ENCODE measurements at regions not wholly inside any gene's neighbourhood (a gene's known extent, or its start where the extent isn't known, plus 50 kb on each side); places are given as distances from the start of the nearest gene placed in this dataset.
"Not testable (repeated sequence)": the region's sequence is repeated elsewhere in the genome, so short reads cannot be mapped to it uniquely, and the experiment has no call there.

GRCh38 chr19:28594737-28595136, 618.2 kb downstream of the UQCRFS1 start:
- no peaks in the 10 kb centered on the region for H3K27me3 ChIP-seq (ENCODE audit: insufficient read depth in 3 of 3, low read length in 2 of 3)
- H3K27ac ChIP-seq = no peak overlapping the region
- ATAC-seq = no peak
- DNase-seq = no peak
- no peaks in the 10 kb centered on the region for H3K36me3 ChIP-seq (ENCODE audit: insufficient read depth in 1 of 2, low read depth in 1 of 2)
- WGBS, 3 donors = 81 to 89% (median 88%) methylated on average over 2 of the region's 2 CpGs
- H3K4me1 ChIP-seq = no peaks in the 10 kb centered on the region
- TF ChIP-seq CTCF (IDR thresholded peaks at IDR 0.05) = no peak
- intact Hi-C loops (cut with DNase I) = no loop called here
- H3K9me3 ChIP-seq = no peaks in the 10 kb centered on the region
- no peak overlapping the region for H3K4me3 ChIP-seq

- H3K27me3 ChIP-seq (ENCODE audit: insufficient read depth in 3 of 3, low read length in 2 of 3); H3K4me3 ChIP-seq; DNase-seq; H3K27ac ChIP-seq; intact Hi-C loops (cut with DNase I); ATAC-seq; H3K36me3 ChIP-seq (ENCODE audit: insufficient read depth in 1 of 2, low read depth in 1 of 2); H3K4me1 ChIP-seq; H3K9me3 ChIP-seq: not testable (repeated sequence)
- WGBS, 3 donors = 72 to 80% (median 74%) methylated on average over 11 of the region's 11 CpGs
Measured at GRCh38 chr19:28589991-28590411, 623.0 kb downstream of the UQCRFS1 start.

- H3K4me1 ChIP-seq = no peaks in the 10 kb centered on the region
- 42 to 45% (median 45%) methylated on average over 7 of the region's 7 CpGs for WGBS, 3 donors
- no peaks in the 10 kb centered on the region for H3K36me3 ChIP-seq (ENCODE audit: insufficient read depth in 1 of 2, low read depth in 1 of 2)
- no peak for DNase-seq
- intact Hi-C loops (cut with DNase I) = no loop called here
- no peak overlapping the region for H3K4me3 ChIP-seq
- H3K27ac ChIP-seq = no peak overlapping the region
- no peaks in the 10 kb centered on the region for H3K9me3 ChIP-seq
- no peaks in the 10 kb centered on the region for H3K27me3 ChIP-seq (ENCODE audit: insufficient read depth in 3 of 3, low read length in 2 of 3)
- no peak for ATAC-seq
- TF ChIP-seq CTCF (IDR thresholded peaks at IDR 0.05) = no peak
Measured at GRCh38 chr19:28586474-28586873, 626.5 kb downstream of the UQCRFS1 start.

- TF ChIP-seq CTCF (IDR thresholded peaks at IDR 0.05) = no peak
- no peak for ATAC-seq
- WGBS, 3 donors = 71 to 85% (median 83%) methylated on average over 4 of the region's 4 CpGs
- DNase-seq = no peak
- H3K27ac ChIP-seq = no peak overlapping the region
- H3K4me3 ChIP-seq = no peak overlapping the region
- no peaks in the 10 kb centered on the region for H3K27me3 ChIP-seq (ENCODE audit: insufficient read depth in 3 of 3, low read length in 2 of 3)
- H3K4me1 ChIP-seq = no peaks in the 10 kb centered on the region
- H3K9me3 ChIP-seq = no peaks in the 10 kb centered on the region
- no peaks in the 10 kb centered on the region for H3K36me3 ChIP-seq (ENCODE audit: insufficient read depth in 1 of 2, low read depth in 1 of 2)
- intact Hi-C loops (cut with DNase I) = no loop called here
Measured at GRCh38 chr19:28585796-28586195, 627.2 kb downstream of the UQCRFS1 start.

- no peaks in the 10 kb centered on the region for H3K36me3 ChIP-seq (ENCODE audit: insufficient read depth in 1 of 2, low read depth in 1 of 2)
- no peak overlapping the region for H3K27ac ChIP-seq
- no peak for ATAC-seq
Measured at GRCh38 chr19:28583713-28584112, 629.2 kb downstream of the UQCRFS1 start.

More at GRCh38 chr19:28583713-28584112, 629.2 kb downstream of the UQCRFS1 start:
- no peak overlapping the region for H3K4me3 ChIP-seq
- TF ChIP-seq CTCF (IDR thresholded peaks at IDR 0.05) = no peak
- no peaks in the 10 kb centered on the region for H3K9me3 ChIP-seq
- DNase-seq = no peak
- 75 to 78% (median 77%) methylated on average over 8 of the region's 8 CpGs for WGBS, 3 donors
- no peaks in the 10 kb centered on the region for H3K4me1 ChIP-seq
- no peaks in the 10 kb centered on the region for H3K27me3 ChIP-seq (ENCODE audit: insufficient read depth in 3 of 3, low read length in 2 of 3)
- intact Hi-C loops (cut with DNase I) = no loop called here

Measured in psoas muscle (tissue), 7 donors.